ENCODE measurements at regions not wholly inside any gene's neighbourhood (a gene's known extent, or its start where the extent isn't known, plus 50 kb on each side); places are given as distances from the start of the nearest gene placed in this dataset.

DNA sequence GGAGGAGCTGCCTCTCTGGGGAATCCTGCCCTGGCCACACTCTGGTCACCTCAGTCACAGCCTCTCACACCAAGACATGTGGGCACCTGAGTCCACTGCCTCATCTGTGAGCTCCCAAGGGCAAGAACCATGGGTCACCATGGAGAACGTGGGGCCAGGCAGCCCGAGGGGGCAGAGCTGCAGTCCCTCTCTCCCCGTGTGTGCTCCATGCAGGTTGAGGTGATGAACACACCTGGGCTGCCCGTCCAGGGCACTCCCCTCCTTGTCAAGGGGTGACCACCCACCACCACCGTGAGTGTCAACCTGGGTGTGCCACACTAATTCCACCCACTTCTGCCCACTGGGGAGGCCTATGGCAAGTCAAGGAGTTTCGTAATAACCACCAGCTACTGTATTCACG lies 159.6 kb upstream of the RAB6C start:
- TF ChIP-seq, protein P1, sequence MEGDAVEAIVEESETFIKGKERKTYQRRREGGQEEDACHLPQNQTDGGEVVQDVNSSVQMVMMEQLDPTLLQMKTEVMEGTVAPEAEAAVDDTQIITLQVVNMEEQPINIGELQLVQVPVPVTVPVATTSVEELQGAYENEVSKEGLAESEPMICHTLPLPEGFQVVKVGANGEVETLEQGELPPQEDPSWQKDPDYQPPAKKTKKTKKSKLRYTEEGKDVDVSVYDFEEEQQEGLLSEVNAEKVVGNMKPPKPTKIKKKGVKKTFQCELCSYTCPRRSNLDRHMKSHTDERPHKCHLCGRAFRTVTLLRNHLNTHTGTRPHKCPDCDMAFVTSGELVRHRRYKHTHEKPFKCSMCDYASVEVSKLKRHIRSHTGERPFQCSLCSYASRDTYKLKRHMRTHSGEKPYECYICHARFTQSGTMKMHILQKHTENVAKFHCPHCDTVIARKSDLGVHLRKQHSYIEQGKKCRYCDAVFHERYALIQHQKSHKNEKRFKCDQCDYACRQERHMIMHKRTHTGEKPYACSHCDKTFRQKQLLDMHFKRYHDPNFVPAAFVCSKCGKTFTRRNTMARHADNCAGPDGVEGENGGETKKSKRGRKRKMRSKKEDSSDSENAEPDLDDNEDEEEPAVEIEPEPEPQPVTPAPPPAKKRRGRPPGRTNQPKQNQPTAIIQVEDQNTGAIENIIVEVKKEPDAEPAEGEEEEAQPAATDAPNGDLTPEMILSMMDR (IDR thresholded peaks at IDR 0.05): no peak
- no peak for TF ChIP-seq POLR2A (IDR thresholded peaks at IDR 0.05)

All from right lobe of liver (tissue), 4 donors.